WTC11 (cell line): ENCODE measurements at regions not wholly inside any gene's neighbourhood (a gene's known extent, or its start where the extent isn't known, plus 50 kb on each side); places are given as distances from the start of the nearest gene placed in this dataset.

Experiments
- NFYB ChIP-seq: sonication (generic); formaldehyde crosslinking; conservative IDR thresholded peaks from 2 replicates; pipeline ENCODE4 v1.8.0; 2022; ENCODE audit warnings: low read depth, missing genetic modification reagents
- NR2C2 ChIP-seq: sonication (generic); formaldehyde crosslinking; IDR thresholded peaks from 2 replicates; pipeline ENCODE4 v1.8.0; 2022; ENCODE audit warnings: mild to moderate bottlenecking, missing genetic modification reagents
- NR3C1 ChIP-seq: sonication (generic); formaldehyde crosslinking; conservative IDR thresholded peaks from 2 replicates; pipeline ENCODE4 v1.8.1; 2023; ENCODE audit warnings: low read depth, mild to moderate bottlenecking, missing genetic modification reagents
- SMAD4 ChIP-seq: sonication (generic); formaldehyde crosslinking; IDR thresholded peaks from 2 replicates; pipeline ENCODE4 v1.8.0; 2022; ENCODE audit warnings: mild to moderate bottlenecking, missing genetic modification reagents
- ZNF396 ChIP-seq: fragments of 250-450 bp; sonication (Bioruptor Pico); IDR thresholded peaks from 2 replicates; pipeline ENCODE4 v1.8.0; 2021; ENCODE audit warnings: mild to moderate bottlenecking, moderate library complexity, borderline replicate concordance
- TF ChIP-seq, protein P1 (sequence below): fragments of 200-600 bp; IDR thresholded peaks from 2 replicates; pipeline ENCODE4 v1.8.0; 2022; ENCODE audit warnings: antibody characterized with exemption
- TF ChIP-seq, protein P2 (sequence below): sonication (generic); formaldehyde crosslinking; IDR thresholded peaks from 2 replicates; pipeline ENCODE4 v1.8.0; 2022; ENCODE audit warnings: mild to moderate bottlenecking, missing genetic modification reagents
- TF ChIP-seq, protein P3 (sequence below): sonication (generic); formaldehyde crosslinking; IDR thresholded peaks from 2 replicates; pipeline ENCODE4 v1.8.0; 2023; ENCODE audit warnings: missing genetic modification reagents
- TF ChIP-seq, protein P4 (sequence below): sonication (generic); formaldehyde crosslinking; IDR thresholded peaks from 2 replicates; pipeline ENCODE4 v1.8.1; 2023; ENCODE audit warnings: mild to moderate bottlenecking, moderate library complexity, missing genetic modification reagents

DNA sequence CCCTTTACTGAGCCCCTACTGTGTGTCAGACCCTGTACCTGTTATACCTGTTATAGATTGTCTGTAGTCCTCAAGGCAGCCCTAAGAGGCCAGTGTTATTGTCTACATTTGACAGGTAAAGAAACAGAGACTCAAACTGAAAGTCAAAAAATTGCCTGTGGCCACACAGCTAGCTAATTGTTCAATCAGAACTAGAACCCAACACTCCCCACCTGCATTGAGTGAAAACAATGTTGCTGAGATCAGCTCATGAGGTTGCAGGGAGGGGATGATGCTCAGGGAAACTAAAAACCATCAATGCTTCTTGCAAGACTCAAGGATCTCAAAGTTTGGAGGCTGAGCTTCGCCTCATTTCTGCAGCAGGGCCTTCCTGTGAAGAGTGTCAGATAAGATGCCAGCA lies 109.5 kb upstream of the LMO4 start:
- TF ChIP-seq, protein P1, sequence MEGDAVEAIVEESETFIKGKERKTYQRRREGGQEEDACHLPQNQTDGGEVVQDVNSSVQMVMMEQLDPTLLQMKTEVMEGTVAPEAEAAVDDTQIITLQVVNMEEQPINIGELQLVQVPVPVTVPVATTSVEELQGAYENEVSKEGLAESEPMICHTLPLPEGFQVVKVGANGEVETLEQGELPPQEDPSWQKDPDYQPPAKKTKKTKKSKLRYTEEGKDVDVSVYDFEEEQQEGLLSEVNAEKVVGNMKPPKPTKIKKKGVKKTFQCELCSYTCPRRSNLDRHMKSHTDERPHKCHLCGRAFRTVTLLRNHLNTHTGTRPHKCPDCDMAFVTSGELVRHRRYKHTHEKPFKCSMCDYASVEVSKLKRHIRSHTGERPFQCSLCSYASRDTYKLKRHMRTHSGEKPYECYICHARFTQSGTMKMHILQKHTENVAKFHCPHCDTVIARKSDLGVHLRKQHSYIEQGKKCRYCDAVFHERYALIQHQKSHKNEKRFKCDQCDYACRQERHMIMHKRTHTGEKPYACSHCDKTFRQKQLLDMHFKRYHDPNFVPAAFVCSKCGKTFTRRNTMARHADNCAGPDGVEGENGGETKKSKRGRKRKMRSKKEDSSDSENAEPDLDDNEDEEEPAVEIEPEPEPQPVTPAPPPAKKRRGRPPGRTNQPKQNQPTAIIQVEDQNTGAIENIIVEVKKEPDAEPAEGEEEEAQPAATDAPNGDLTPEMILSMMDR, result no peak
- TF ChIP-seq NFYB (CRISPR knock-in tag), result no peak
- TF ChIP-seq, protein P2, sequence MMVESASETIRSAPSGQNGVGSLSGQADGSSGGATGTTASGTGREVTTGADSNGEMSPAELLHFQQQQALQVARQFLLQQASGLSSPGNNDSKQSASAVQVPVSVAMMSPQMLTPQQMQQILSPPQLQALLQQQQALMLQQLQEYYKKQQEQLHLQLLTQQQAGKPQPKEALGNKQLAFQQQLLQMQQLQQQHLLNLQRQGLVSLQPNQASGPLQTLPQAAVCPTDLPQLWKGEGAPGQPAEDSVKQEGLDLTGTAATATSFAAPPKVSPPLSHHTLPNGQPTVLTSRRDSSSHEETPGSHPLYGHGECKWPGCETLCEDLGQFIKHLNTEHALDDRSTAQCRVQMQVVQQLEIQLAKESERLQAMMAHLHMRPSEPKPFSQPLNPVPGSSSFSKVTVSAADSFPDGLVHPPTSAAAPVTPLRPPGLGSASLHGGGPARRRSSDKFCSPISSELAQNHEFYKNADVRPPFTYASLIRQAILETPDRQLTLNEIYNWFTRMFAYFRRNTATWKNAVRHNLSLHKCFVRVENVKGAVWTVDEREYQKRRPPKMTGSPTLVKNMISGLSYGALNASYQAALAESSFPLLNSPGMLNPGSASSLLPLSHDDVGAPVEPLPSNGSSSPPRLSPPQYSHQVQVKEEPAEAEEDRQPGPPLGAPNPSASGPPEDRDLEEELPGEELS (CRISPR knock-in tag), result no peak
- no peak for TF ChIP-seq NR3C1 (CRISPR knock-in tag)
- TF ChIP-seq NR2C2, result no peak
- no peak for TF ChIP-seq ZNF396 (CRISPR knock-in tag)
- TF ChIP-seq, protein P3, sequence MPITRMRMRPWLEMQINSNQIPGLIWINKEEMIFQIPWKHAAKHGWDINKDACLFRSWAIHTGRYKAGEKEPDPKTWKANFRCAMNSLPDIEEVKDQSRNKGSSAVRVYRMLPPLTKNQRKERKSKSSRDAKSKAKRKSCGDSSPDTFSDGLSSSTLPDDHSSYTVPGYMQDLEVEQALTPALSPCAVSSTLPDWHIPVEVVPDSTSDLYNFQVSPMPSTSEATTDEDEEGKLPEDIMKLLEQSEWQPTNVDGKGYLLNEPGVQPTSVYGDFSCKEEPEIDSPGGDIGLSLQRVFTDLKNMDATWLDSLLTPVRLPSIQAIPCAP (CRISPR knock-in tag), result no peak
- TF ChIP-seq, protein P4, sequence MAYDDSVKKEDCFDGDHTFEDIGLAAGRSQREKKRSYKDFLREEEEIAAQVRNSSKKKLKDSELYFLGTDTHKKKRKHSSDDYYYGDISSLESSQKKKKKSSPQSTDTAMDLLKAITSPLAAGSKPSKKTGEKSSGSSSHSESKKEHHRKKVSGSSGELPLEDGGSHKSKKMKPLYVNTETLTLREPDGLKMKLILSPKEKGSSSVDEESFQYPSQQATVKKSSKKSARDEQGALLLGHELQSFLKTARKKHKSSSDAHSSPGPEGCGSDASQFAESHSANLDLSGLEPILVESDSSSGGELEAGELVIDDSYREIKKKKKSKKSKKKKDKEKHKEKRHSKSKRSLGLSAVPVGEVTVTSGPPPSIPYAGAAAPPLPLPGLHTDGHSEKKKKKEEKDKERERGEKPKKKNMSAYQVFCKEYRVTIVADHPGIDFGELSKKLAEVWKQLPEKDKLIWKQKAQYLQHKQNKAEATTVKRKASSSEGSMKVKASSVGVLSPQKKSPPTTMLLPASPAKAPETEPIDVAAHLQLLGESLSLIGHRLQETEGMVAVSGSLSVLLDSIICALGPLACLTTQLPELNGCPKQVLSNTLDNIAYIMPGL (CRISPR knock-in tag), result no peak
- TF ChIP-seq SMAD4 (CRISPR knock-in tag), result no peak
